ENCODE measurements at regions not wholly inside any gene's neighbourhood (a gene's known extent, or its start where the extent isn't known, plus 50 kb on each side); places are given as distances from the start of the nearest gene placed in this dataset.

- no peak overlapping the region for H3K27ac ChIP-seq (ENCODE audit: control insufficient read depth, insufficient read depth, low read length)
- H3K27me3 ChIP-seq (ENCODE audit: control insufficient read depth, extremely low read depth, insufficient read depth, low read length) = no peaks in the 10 kb centered on the region
- H3K4me2 ChIP-seq (ENCODE audit: control insufficient read depth, extremely low read depth, insufficient read depth, low read depth, low read length) = no peak overlapping the region
- H3K9me3 ChIP-seq (ENCODE audit: control insufficient read depth, low read depth, low read length) = no peaks in the 10 kb centered on the region
- FAIRE-seq = no peak
- no peaks in the 10 kb centered on the region for H3K9me1 ChIP-seq (ENCODE audit: control insufficient read depth, extremely low read depth, insufficient read depth, low read length)
- DNase-seq (ENCODE audit: low read depth, low spot score) = no peak
- H3K4me1 ChIP-seq (ENCODE audit: control insufficient read depth, extremely low read depth, insufficient read depth, low read length) = no peaks in the 10 kb centered on the region
- no peak overlapping the region for H3K4me3 ChIP-seq (ENCODE audit: control insufficient read depth in 2 of 3, extremely low read depth in 1 of 3, insufficient read depth in 2 of 3, low read depth in 1 of 3, low read length in 3 of 3)
- no peaks in the 10 kb centered on the region for H3K36me3 ChIP-seq (ENCODE audit: control insufficient read depth in 2 of 2, extremely low read depth in 1 of 2, insufficient read depth in 2 of 2, low read length in 2 of 2)
- no peaks in the 10 kb centered on the region for H3K79me2 ChIP-seq (ENCODE audit: control insufficient read depth, insufficient read depth, low read length)
- no peaks in the 10 kb centered on the region for H4K20me1 ChIP-seq (ENCODE audit: control insufficient read depth, extremely low read depth, insufficient read depth, low read length)
- H2AFZ ChIP-seq (ENCODE audit: control insufficient read depth, low read length) = no peak overlapping the region
- TF ChIP-seq EZH2 (IDR thresholded peaks at IDR 0.05; ENCODE audit: low read length) = no peak
- TF ChIP-seq, protein P1, sequence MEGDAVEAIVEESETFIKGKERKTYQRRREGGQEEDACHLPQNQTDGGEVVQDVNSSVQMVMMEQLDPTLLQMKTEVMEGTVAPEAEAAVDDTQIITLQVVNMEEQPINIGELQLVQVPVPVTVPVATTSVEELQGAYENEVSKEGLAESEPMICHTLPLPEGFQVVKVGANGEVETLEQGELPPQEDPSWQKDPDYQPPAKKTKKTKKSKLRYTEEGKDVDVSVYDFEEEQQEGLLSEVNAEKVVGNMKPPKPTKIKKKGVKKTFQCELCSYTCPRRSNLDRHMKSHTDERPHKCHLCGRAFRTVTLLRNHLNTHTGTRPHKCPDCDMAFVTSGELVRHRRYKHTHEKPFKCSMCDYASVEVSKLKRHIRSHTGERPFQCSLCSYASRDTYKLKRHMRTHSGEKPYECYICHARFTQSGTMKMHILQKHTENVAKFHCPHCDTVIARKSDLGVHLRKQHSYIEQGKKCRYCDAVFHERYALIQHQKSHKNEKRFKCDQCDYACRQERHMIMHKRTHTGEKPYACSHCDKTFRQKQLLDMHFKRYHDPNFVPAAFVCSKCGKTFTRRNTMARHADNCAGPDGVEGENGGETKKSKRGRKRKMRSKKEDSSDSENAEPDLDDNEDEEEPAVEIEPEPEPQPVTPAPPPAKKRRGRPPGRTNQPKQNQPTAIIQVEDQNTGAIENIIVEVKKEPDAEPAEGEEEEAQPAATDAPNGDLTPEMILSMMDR (optimal IDR thresholded peaks at IDR 0.05 in 1 of 3, IDR thresholded peaks at IDR 0.05 in 1 of 3, conservative IDR thresholded peaks at IDR 0.05 in 1 of 3; ENCODE audit: extremely low read depth in 1 of 3, insufficient read depth in 2 of 3, low read length in 3 of 3) = no peak
- no peak overlapping the region for H3K9ac ChIP-seq (ENCODE audit: control insufficient read depth, extremely low read depth, insufficient read depth, low read length)
- dilution Hi-C loops (cut with MboI; ENCODE audit: extremely low pct_ligation_motif_present, low sequenced_read_pairs) = no loop called here
Observed at GRCh38 chr7:32169228-32169627, 99.0 kb upstream of the PDE1C start.

DNA sequence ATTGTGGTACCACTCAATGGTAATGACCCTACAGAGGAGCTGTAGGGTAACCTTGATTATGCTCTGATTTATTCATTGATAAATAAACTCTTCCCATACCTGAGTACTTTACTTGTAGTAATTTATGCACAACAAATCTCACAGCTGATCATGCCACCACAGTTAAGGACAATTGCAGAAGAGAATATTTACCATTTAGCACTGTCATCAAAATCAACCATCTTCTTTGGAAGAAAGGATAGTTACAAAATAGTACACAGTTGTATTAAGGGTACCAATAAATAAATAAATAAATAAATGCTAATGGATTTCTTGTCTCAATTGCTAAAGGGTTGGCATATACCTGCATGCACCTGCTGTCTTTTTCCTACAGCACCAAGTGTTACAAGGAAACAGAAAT, 97.6 kb upstream of the PDE1C start:
- H3K4me1 ChIP-seq (ENCODE audit: control insufficient read depth, extremely low read depth, insufficient read depth, low read length) = peaks cover 12% of the 10 kb centered on the region
- no peak overlapping the region for H3K4me3 ChIP-seq (ENCODE audit: control insufficient read depth in 2 of 3, extremely low read depth in 1 of 3, insufficient read depth in 2 of 3, low read depth in 1 of 3, low read length in 3 of 3)
- dilution Hi-C loops (cut with MboI; ENCODE audit: extremely low pct_ligation_motif_present, low sequenced_read_pairs) = no loop called here
- H3K79me2 ChIP-seq (ENCODE audit: control insufficient read depth, insufficient read depth, low read length) = no peaks in the 10 kb centered on the region
- FAIRE-seq (no peak), DNase-seq (ENCODE audit: low read depth, low spot score) (no peak)
- H4K20me1 ChIP-seq (ENCODE audit: control insufficient read depth, extremely low read depth, insufficient read depth, low read length) = no peaks in the 10 kb centered on the region
- H3K27me3 ChIP-seq (ENCODE audit: control insufficient read depth, extremely low read depth, insufficient read depth, low read length) = no peaks in the 10 kb centered on the region
- H3K27ac ChIP-seq (ENCODE audit: control insufficient read depth, insufficient read depth, low read length) = no peak overlapping the region
- H3K9me1 ChIP-seq (ENCODE audit: control insufficient read depth, extremely low read depth, insufficient read depth, low read length) = no peaks in the 10 kb centered on the region
- H3K9me3 ChIP-seq (ENCODE audit: control insufficient read depth, low read depth, low read length) = no peaks in the 10 kb centered on the region
- no peak overlapping the region for H3K9ac ChIP-seq (ENCODE audit: control insufficient read depth, extremely low read depth, insufficient read depth, low read length)
- H3K4me2 ChIP-seq (ENCODE audit: control insufficient read depth, extremely low read depth, insufficient read depth, low read depth, low read length) = no peak overlapping the region
- no peak overlapping the region for H2AFZ ChIP-seq (ENCODE audit: control insufficient read depth, low read length)
- no peaks in the 10 kb centered on the region for H3K36me3 ChIP-seq (ENCODE audit: control insufficient read depth in 2 of 2, extremely low read depth in 1 of 2, insufficient read depth in 2 of 2, low read length in 2 of 2)
- TF ChIP-seq, protein P1 (optimal IDR thresholded peaks at IDR 0.05 in 1 of 3, IDR thresholded peaks at IDR 0.05 in 1 of 3, conservative IDR thresholded peaks at IDR 0.05 in 1 of 3; ENCODE audit: extremely low read depth in 1 of 3, insufficient read depth in 2 of 3, low read length in 3 of 3) = no peak
- no peak for TF ChIP-seq EZH2 (IDR thresholded peaks at IDR 0.05; ENCODE audit: low read length)
